GM23248 (cell line): ENCODE measurements at regions not wholly inside any gene's neighbourhood (a gene's known extent, or its start where the extent isn't known, plus 50 kb on each side); places are given as distances from the start of the nearest gene placed in this dataset.
"Not testable (repeated sequence)": the region's sequence is repeated elsewhere in the genome, so short reads cannot be mapped to it uniquely, and the experiment has no call there.

ENCODE experiments used
- DNase-seq: peaks from one replicate; pipeline ENCODE4 v3.0.0-alpha.2; 2015
- H2AFZ ChIP-seq: fragments of 200-600 bp; sonication (generic); 2 replicates; pipeline ENCODE4 v1.6.1; 2016; ENCODE audit warnings: antibody characterized with exemption
- H3F3A ChIP-seq: fragments of 200-600 bp; sonication (generic); 2 replicates; pipeline ENCODE4 v1.6.1; 2016; ENCODE audit warnings: mild to moderate bottlenecking, antibody characterized with exemption, mixed run types; ENCODE audit not compliant: insufficient read depth
- H3K27ac ChIP-seq: fragments of 200-600 bp; sonication (generic); 2 replicates; pipeline ENCODE4 v1.5.1; 2016; ENCODE audit warnings: mild to moderate bottlenecking
- H3K27me3 ChIP-seq: fragments of 200-600 bp; sonication (generic); replicated peaks from 2 replicates; pipeline ENCODE4 v1.6.1; 2016; ENCODE audit warnings: mild to moderate bottlenecking; ENCODE audit not compliant: insufficient read depth
- H3K36me3 ChIP-seq: fragments of 200-600 bp; sonication (generic); 2 replicates; pipeline ENCODE4 v1.6.1; 2016; ENCODE audit warnings: low read depth, mild to moderate bottlenecking
- H3K4me1 ChIP-seq: fragments of 200-600 bp; sonication (generic); 2 replicates; pipeline ENCODE4 v1.6.1; 2016; ENCODE audit warnings: mild to moderate bottlenecking; ENCODE audit not compliant: insufficient read depth
- H3K4me2 ChIP-seq: fragments of 200-600 bp; sonication (generic); one replicate; pipeline ENCODE4 v1.6.1; 2016; ENCODE audit warnings: mild to moderate bottlenecking; ENCODE audit not compliant: unreplicated experiment
- H3K4me3 ChIP-seq: fragments of 200-600 bp; sonication (generic); 2 replicates; pipeline ENCODE4 v1.5.1; 2016; ENCODE audit warnings: mild to moderate bottlenecking
- H3K79me2 ChIP-seq: fragments of 200-600 bp; sonication (generic); 2 replicates; pipeline ENCODE4 v1.6.1; 2016; ENCODE audit warnings: mild to moderate bottlenecking; ENCODE audit not compliant: insufficient read depth
- H3K9ac ChIP-seq: fragments of 200-600 bp; sonication (generic); 2 replicates; pipeline ENCODE4 v1.6.1; 2016; ENCODE audit warnings: mild to moderate bottlenecking
- H3K9me2 ChIP-seq: fragments of 200-600 bp; sonication (generic); 2 replicates; pipeline ENCODE4 v1.6.1; 2016; ENCODE audit warnings: mixed run types, mild to moderate bottlenecking, moderate library complexity; ENCODE audit not compliant: insufficient read depth
- H3K9me3 ChIP-seq: fragments of 200-600 bp; sonication (generic); one replicate; pipeline ENCODE4 v1.6.1; 2017; ENCODE audit warnings: low read depth
- H4K20me1 ChIP-seq: fragments of 200-600 bp; sonication (generic); 2 replicates; pipeline ENCODE4 v1.6.0; 2016; ENCODE audit not compliant: insufficient read depth
- EZH2 ChIP-seq: fragments of 200-600 bp; sonication (generic); IDR thresholded peaks from 2 replicates; pipeline ENCODE4 v1.6.1; 2018; ENCODE audit warnings: antibody characterized with exemption, mild to moderate bottlenecking; ENCODE audit not compliant: insufficient read depth, poor library complexity, severe bottlenecking
- EZH2phosphoT487 ChIP-seq: fragments of 200-600 bp; sonication (generic); IDR thresholded peaks from 2 replicates; pipeline ENCODE4 v1.6.1; 2018; ENCODE audit warnings: antibody characterized with exemption, moderate library complexity, mild to moderate bottlenecking, low read depth; ENCODE audit not compliant: insufficient read depth
- WGBS, 2 experiments: methylation state at CpG; one replicate each; pipeline ENCODE4 v1.1.6; 2015 to 2017; ENCODE audit warnings: low lambda C conversion rate in 2 of 2, low coverage in 1 of 2; ENCODE audit errors: missing lambda C conversion rate in 2 of 2; 5-methylcytosine and 5-hydroxymethylcytosine counted together
- in situ Hi-C: fragments of 300-500 bp; cut with MboI; formaldehyde crosslinking; loops from 2 replicates; pipeline ENCODE4 v1.15.0; 2020

DNA sequence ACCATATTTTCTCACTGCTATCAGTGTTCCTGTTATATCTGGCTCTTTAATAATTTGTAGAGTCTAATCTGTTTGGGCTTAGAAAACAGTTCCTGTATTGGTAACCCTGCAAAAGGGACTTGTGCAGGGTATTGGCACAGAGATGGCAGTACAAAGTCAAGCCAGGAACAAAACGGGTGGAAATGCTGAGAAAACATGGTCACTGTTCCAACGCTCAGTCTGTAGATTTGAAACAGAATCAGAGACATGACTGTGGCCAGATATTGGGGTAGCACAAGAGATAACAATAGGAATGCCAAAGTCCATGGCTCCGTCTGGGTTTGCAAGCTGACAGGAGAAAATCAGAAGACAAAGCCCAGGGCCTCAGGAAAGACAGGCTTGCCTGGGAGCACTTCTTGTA is 290.7 kb upstream of the PDE3A start:
- Histone ChIP-seq H3K36me3 (no peaks in the 10 kb centered on the region), H3K9ac (no peak overlapping the region), H3K4me3 (no peak overlapping the region), H2AFZ (no peak overlapping the region), H3F3A (no peaks in the 10 kb centered on the region), H3K27ac (no peak overlapping the region), H3K9me2 (no peaks in the 10 kb centered on the region), H3K4me1 (no peaks in the 10 kb centered on the region), H3K79me2 (no peaks in the 10 kb centered on the region), H3K9me3 (no peaks in the 10 kb centered on the region), H3K4me2 (no peak overlapping the region), H3K27me3 (no peaks in the 10 kb centered on the region), H4K20me1 (no peaks in the 10 kb centered on the region)
- 2 to 9% methylated on average over 3 of the region's 3 CpGs for WGBS, 2 experiments
- DNase-seq, result no peak
- no peak for TF ChIP-seq EZH2phosphoT487
- no peak for TF ChIP-seq EZH2
- in situ Hi-C loops, result no loop called here

DNA sequence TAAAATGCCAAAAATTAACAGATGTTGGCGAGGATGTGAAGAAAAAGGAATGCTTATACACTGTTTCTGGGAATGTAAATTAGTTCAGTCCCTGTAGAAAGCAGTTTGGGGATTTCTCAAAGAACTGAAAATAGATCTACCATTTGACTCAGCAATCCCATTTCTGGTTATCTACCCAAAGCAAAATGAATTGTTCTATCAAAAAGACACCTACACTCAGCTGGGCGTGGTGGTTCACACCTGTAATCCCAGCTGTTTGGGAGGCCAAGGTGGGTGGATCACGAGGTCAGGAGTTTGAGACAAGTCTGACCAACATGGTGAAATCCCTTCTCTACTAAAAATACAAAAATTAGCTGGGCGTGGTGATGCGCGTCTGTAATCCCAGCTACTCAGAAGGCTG is 279.3 kb upstream of the PDE3A start:
- no peak overlapping the region for H3K4me2 ChIP-seq

DNA sequence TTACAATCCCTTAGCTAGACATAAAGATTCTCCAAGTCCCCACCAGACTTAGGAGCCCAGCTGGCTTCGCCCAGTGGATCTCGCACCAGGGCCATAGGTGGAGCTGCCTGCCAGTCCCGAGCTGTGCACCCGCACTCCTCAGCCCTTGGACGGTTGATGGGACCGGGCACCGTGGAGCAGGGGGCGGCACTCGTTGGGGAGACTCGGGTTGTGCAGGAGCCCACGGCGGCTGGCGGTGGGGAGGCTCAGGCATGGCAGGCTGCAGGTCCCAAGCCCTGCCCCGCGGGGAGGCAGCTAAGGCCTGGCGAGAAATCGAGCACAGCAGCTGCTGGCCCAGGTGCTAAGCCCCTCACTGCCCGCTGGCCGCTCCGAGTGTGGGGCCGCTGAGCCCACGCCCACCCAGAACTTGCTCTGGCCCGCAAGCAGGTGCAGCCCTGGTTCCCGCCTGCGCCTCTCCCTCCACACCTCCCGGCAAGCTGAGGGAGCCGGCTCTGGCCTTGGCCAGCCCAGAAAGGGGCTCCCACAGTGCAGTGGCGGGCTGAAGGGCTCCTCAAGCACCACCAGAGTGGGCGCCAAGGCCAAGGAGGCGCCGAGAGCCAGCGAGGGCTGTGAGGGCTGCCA is 275.0 kb upstream of the PDE3A start:
- H3K4me1 ChIP-seq, H2AFZ ChIP-seq, H3K27me3 ChIP-seq, H3K4me2 ChIP-seq, H3K27ac ChIP-seq, H3K9me3 ChIP-seq, DNase-seq, H3K4me3 ChIP-seq, H3F3A ChIP-seq, H3K79me2 ChIP-seq, H3K9ac ChIP-seq, H3K36me3 ChIP-seq, H4K20me1 ChIP-seq, H3K9me2 ChIP-seq, in situ Hi-C loops: not testable (repeated sequence)
- 59 to 71% methylated on average over 28 to 32 of the region's 32 CpGs for WGBS, 2 experiments

More for the DNA sequence above, 279.3 kb upstream of the PDE3A start:
- H3K27ac ChIP-seq, result no peak overlapping the region
- in situ Hi-C loops, result no loop called here
- WGBS, 2 experiments, result 52 to 59% methylated on average over 6 of the region's 6 CpGs
- H2AFZ ChIP-seq, result no peak overlapping the region
- TF ChIP-seq EZH2phosphoT487, result no peak
- no peak for TF ChIP-seq EZH2
- DNase-seq, result no peak
- H3K79me2 ChIP-seq, result no peaks in the 10 kb centered on the region
- no peaks in the 10 kb centered on the region for H3K9me3 ChIP-seq
- no peaks in the 10 kb centered on the region for H3K36me3 ChIP-seq
- no peaks in the 10 kb centered on the region for H3K9me2 ChIP-seq
- H3K4me1 ChIP-seq, result no peaks in the 10 kb centered on the region
- H3K4me3 ChIP-seq, result no peak overlapping the region
- H3K27me3 ChIP-seq, result no peaks in the 10 kb centered on the region
- no peak overlapping the region for H3K9ac ChIP-seq
- H4K20me1 ChIP-seq, result no peaks in the 10 kb centered on the region
- H3F3A ChIP-seq, result no peaks in the 10 kb centered on the region

DNA sequence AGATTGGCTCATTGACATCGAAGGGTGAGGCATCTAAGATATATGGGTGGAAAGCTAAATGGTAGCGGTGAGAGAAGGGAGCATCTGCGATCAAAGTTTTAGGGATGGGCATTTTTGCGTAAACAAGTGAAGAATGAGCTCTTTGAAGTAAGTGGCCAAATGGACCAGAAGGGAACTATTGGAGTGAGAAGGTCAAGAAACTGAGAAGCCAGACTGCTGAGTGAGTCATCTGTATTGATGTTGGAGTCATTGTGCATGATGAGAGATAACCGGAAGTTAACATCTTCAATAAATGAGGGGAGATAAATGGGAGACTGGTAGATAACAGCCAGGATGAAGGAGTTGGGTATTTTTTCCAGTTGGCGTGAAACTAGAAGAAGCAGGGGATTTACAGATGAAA is 271.9 kb upstream of the PDE3A start:
- Histone ChIP-seq H3K4me3 (no peak overlapping the region), H3K4me1 (no peaks in the 10 kb centered on the region), H3K9ac (no peak overlapping the region), H3K27me3 (no peaks in the 10 kb centered on the region), H3K79me2 (no peaks in the 10 kb centered on the region), H3K9me2 (no peaks in the 10 kb centered on the region), H3K9me3 (no peaks in the 10 kb centered on the region), H4K20me1 (no peaks in the 10 kb centered on the region), H3K36me3 (no peaks in the 10 kb centered on the region), H3K27ac (no peak overlapping the region), H3F3A (no peaks in the 10 kb centered on the region), H3K4me2 (no peak overlapping the region), H2AFZ (no peak overlapping the region)
- no peak for TF ChIP-seq EZH2
- no peak for TF ChIP-seq EZH2phosphoT487
- no peak for DNase-seq
- WGBS, 2 experiments, result 78 to 82% methylated on average over 6 of the region's 6 CpGs
- in situ Hi-C loops, result no loop called here

GRCh38 chr12:20097626-20098025 is 270.7 kb upstream of the PDE3A start:
- H4K20me1 ChIP-seq, result no peaks in the 10 kb centered on the region
- DNase-seq, result peak; percentile 52
- TF ChIP-seq EZH2 (no peak), EZH2phosphoT487 (no peak)
- H3K27me3 ChIP-seq, result no peaks in the 10 kb centered on the region
- H3K4me3 ChIP-seq, result no peak overlapping the region
- H3K27ac ChIP-seq, result no peak overlapping the region
- no peaks in the 10 kb centered on the region for H3K9me2 ChIP-seq
- H3K9me3 ChIP-seq, result no peaks in the 10 kb centered on the region
- no peak overlapping the region for H2AFZ ChIP-seq
- no peaks in the 10 kb centered on the region for H3K4me1 ChIP-seq
- no peaks in the 10 kb centered on the region for H3K79me2 ChIP-seq
- no peaks in the 10 kb centered on the region for H3F3A ChIP-seq
- in situ Hi-C loops, result no loop called here
- 2 to 11% methylated on average over 2 of the region's 2 CpGs for WGBS, 2 experiments
- H3K9ac ChIP-seq, result no peak overlapping the region
- H3K4me2 ChIP-seq, result no peak overlapping the region
- no peaks in the 10 kb centered on the region for H3K36me3 ChIP-seq
